ENCODE measurements at regions not wholly inside any gene's neighbourhood (a gene's known extent, or its start where the extent isn't known, plus 50 kb on each side); places are given as distances from the start of the nearest gene placed in this dataset.

- H3K4me3 ChIP-seq (replicated peaks; ENCODE audit: insufficient read depth, low read length), result no peak overlapping the region
- H3K27me3 ChIP-seq (ENCODE audit: insufficient read depth, poor library complexity, severe bottlenecking), result no peaks in the 10 kb centered on the region
- no peak overlapping the region for H3K27ac ChIP-seq (replicated peaks)
- TF ChIP-seq POLR2AphosphoS5 (IDR thresholded peaks at IDR 0.05; ENCODE audit: low read depth) (no peak), CTCF (IDR thresholded peaks at IDR 0.05; ENCODE audit: insufficient read depth, low read length) (no peak), GABPA (IDR thresholded peaks at IDR 0.05; ENCODE audit: low read depth) (no peak), REST (IDR thresholded peaks at IDR 0.05; ENCODE audit: insufficient replicate concordance, low read depth) (no peak)
- DNase-seq (ENCODE audit: low read depth in 1 of 2, low spot score in 1 of 2), result no peak
These were observed 102.7 kb downstream of the ANKRD7 start for GRCh38 chr7:118327174-118327573.

- H3K27ac ChIP-seq (replicated peaks), result no peak overlapping the region
- no peak for DNase-seq (ENCODE audit: low read depth in 1 of 2, low spot score in 1 of 2)
- TF ChIP-seq CTCF (IDR thresholded peaks at IDR 0.05; ENCODE audit: insufficient read depth, low read length) (no peak), REST (IDR thresholded peaks at IDR 0.05; ENCODE audit: insufficient replicate concordance, low read depth) (no peak), SPI1 (IDR thresholded peaks at IDR 0.05; ENCODE audit: borderline replicate concordance, low read depth) (no peak), GABPA (IDR thresholded peaks at IDR 0.05; ENCODE audit: low read depth) (no peak), POLR2AphosphoS5 (IDR thresholded peaks at IDR 0.05; ENCODE audit: low read depth) (no peak)
- no peaks in the 10 kb centered on the region for H3K27me3 ChIP-seq (ENCODE audit: insufficient read depth, poor library complexity, severe bottlenecking)
- H3K4me3 ChIP-seq (replicated peaks; ENCODE audit: insufficient read depth, low read length), result no peak overlapping the region
These were observed 104.2 kb downstream of the ANKRD7 start for GRCh38 chr7:118328505-118329211.

- H3K4me3 ChIP-seq (replicated peaks; ENCODE audit: insufficient read depth, low read length), result no peak overlapping the region
- no peak overlapping the region for H3K27ac ChIP-seq (replicated peaks)
- no peak for DNase-seq (ENCODE audit: low read depth in 1 of 2, low spot score in 1 of 2)
- TF ChIP-seq CTCF (IDR thresholded peaks at IDR 0.05; ENCODE audit: insufficient read depth, low read length), result no peak
- TF ChIP-seq SPI1 (IDR thresholded peaks at IDR 0.05; ENCODE audit: borderline replicate concordance, low read depth), result no peak
- TF ChIP-seq REST (IDR thresholded peaks at IDR 0.05; ENCODE audit: insufficient replicate concordance, low read depth), result no peak
- no peak for TF ChIP-seq GABPA (IDR thresholded peaks at IDR 0.05; ENCODE audit: low read depth)
- no peak for TF ChIP-seq POLR2AphosphoS5 (IDR thresholded peaks at IDR 0.05; ENCODE audit: low read depth)
- no peaks in the 10 kb centered on the region for H3K27me3 ChIP-seq (ENCODE audit: insufficient read depth, poor library complexity, severe bottlenecking)
These were observed 105.9 kb downstream of the ANKRD7 start for GRCh38 chr7:118330388-118330787.
